GM04503 (cell line): ENCODE measurements at regions not wholly inside any gene's neighbourhood (a gene's known extent, or its start where the extent isn't known, plus 50 kb on each side); places are given as distances from the start of the nearest gene placed in this dataset.

Experiments
- DNase-seq: peaks from one replicate; pipeline ENCODE4 v3.0.0-alpha.2; 2012; ENCODE audit warnings: low read depth

DNA sequence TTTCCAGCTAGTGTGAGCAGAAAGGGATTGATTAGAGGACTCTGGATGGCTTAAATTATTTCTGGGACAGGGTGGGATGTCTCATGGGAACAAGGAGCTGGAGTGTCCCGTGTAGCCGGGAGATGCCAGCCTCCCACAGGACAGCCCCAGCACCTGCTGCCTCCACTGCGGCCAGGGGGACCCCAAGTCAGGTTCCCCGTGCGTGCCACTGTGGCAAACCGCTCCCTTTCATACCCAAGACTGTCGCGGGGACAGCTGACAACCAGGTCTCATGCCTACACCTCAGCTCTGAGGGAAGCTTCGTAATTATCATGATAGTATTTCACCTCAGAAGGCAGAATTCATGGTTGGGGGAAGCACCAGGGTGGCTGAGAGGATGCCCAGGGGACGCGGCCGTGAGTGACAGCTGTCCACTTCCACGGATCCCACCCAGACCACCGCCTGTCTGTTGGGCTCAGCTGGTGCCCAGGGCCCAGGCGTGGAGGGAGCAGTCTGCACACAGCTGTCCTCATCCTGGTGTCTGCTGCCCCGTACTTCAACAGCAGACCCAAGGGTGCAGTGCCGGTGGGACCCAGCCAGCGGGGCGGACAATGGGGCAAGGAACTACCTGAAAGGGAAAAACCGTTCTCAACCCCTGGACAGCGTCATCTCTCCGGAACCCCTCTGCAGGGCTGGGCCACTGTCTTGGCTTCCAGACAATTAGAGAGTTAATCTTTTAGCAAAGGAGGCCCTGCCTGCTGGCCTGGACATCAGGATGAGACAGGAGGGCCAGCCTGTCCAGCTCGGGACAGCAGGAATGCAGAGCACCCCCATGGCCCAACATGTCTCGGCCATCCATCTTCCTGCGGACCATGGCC, 166.9 kb downstream of the OLFM1 start:
- no peak for DNase-seq

DNA sequence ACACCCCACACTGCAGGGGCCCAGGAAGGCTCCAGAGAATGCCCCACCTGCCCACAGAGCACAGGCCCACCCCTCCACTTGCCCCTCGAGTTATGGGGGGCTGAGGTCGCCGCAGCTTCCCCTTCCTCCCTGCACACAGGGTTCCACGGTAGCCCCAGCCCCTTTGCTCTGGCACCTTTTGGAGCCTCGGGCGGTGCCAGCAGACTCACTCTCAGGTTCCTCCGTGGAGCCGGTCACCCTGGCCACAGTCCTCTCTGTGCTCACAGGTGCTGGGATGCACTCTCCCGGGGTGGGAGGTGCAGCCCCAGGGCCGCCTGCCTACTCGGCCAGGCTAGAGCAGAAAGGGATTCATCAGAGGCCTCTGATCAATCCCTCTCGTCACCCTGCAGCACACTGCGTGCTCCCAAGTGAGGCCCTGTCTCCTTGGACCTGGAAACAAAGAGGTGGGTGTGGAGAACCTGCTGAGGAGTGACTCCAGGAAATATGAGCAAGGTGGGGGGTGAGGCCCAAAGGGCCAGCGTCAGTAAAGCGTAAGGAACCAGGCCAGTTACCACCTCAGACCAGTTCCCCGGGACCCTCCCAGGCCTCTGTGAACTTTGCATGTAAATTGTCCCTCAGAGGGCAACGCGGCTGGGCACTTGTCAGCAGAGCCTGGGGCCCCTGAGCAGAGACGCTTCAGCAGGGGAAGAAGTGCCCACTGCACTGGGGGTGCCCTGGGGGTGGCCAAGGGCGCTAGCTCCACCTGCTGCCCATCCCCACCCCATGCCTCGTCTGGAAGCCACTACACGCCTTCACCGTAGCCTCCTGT, 167.8 kb downstream of the OLFM1 start:
- no peak for DNase-seq

DNA sequence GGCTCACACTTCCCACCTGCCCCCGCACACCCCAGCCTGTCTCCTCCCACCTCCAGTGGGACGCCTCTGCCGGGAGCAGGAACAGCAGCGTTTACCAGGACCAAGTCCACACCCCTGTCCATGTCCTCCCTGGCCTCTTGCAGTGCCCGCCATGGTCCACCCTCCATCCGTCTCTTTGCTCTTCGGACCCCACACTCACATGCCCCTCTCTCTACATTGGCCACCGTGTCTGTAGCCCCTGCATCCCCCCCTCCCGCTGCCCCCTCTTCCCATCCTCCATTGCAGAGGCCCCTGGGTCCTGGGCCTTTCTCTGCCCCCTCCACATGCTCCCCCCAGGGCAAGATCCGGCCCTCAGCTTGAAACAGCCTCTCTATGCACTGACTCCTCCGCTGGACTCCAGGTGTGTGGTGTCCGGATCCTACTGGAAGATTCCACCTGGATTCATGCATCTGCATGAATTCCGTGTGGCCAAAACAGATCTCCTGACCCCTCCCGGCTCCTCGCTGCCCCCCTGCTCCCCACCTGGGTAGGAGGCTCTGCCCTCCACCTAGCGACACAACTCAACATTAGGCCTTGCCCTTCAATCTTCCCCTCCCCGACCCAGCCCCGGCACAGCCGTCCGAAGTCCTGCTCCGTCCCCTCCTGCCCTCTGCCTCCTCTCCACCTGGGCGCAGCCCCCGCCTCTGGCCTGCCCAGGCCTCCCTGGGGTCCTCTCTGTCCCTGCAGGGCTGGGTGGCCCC, 168.5 kb downstream of the OLFM1 start:
- no peak for DNase-seq

DNA sequence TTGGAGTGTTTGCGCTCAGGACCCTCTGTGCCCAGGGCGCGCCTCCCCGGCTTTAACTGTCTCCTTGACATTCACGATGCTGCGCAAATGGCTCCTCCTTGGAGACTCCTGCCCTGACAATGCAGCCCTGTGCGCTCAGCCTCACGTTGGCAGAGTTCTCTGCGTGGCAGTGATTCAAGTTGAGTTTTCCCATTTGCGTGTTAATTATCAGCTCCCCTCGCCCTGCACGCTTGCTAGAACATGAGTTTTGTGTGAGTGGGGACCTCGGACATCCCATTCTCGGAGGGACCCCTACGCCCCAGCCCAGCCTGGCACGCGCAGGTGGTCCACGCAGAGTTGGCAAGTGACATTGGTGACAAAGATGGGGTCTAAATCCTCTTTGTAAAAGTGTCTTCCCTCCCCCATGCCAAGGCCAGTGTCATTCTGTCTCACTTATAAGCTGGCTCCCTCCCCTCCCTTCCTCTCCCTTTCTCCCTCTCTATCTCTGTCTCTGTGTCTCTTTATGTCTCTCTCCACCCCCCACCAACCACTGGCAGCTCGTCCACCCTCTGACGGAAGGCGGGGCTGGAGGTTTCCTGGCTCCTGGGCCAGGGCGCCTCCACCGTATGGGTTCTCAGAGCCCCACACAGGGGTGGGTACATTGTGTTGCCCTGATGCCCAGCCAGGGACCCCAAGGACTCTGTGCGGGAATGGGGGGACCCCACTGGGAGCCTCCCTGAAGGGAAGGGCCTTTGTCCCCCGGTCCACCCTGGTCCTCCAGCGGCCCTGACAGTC, 169.3 kb downstream of the OLFM1 start:
- DNase-seq = no peak

DNA sequence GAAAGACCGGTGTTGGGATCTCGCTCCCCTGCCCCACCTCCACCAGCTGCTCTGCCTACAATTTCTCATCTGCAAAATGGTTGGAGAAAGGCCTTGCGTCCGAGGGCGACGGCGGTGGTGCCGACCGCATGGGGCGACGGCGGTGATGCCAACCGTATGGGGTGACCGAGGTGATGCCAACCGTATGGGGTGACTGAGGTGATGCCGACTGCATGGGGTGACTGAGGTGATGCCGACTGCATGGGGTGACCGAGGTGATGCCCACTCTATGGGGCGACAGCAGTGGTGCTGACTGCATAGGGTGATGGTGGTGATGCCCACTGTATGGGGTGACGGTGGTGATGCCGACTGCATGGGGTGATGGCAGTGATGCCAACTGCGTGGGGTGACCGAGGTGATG, 171.0 kb downstream of the OLFM1 start:
- DNase-seq = no peak

DNA sequence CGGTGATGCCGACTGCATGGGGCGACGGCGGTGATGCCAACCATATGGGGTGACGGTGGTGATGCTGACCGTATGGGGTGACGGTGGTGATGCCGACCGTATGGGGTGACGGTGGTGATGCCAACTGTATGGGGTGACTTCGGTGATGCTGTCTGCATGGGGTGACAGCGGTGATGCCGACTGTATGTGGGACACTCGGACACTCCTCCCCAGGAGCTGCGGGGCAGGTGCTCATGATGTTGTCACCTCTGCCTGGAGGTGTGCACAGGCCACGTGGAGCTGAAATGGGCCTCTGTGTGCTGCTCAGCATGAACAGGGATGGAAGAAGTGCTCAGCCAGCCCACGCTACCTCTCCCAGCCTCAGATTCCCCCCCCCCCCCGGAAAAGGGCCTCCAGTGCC, 171.8 kb downstream of the OLFM1 start:
- DNase-seq = no peak

DNA sequence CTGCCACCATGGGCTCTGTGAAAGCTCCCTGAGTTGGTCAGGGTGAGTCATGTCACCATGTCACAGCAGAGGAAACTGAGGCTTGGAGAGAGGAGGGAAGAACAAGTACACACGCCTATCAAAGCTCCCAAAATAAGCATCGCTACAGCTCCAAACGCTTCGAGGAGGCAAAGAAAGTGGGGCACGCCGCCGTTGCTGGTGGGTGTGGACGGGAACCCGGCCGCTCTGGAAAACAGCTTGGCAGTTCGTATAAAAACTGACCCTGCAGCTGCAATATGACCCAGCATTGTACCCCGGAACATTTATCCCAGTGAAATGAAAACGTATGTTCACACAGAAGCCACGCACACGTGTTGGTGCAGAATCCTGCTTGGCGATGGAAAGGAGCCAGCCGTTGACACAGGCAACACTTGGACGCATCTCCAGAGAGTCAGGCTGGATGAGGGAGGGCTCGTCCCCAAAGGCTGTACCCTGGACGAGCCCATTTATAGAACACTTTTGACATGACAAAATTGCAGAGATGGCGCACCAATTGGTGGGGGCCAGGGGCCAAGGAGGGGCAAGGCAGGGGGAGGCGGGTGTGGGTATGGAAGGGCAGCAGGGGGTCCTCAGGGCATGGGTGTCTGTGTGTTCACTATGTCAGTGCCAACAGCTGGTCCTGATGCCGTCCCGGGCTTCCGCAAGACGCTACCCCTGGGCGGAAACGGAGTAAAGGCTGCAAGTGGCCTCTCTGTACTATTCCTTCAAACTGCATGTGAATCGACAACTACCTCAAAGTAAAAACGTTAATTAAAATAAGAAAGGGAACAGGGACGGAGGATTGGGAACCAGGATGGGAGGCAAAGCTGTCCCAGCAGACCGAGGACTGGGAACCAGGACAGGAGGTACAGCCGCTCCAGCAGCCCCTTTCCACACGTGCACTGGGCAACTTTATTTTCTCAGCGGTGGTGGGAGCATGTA, 173.0 kb downstream of the OLFM1 start:
- DNase-seq = no peak

DNA sequence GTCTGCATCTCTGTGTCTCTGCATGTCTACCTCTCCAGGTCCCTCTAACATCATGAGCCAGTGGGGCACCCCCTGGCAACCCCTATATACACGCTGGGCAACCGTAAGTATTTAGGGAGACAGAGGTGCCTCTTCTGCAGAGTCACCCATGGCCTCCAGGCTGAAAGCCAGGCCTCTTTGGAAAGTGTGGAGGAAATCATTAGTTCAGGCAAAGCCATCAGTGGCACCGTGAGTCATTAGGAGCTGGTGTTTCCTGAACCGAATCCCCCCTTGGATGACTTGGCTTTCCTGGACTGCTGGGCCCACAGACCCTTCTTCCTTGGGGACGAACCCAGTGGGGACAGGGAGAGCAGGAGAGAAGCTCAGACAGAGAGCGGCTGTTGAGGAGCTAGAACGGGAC, 174.8 kb downstream of the OLFM1 start:
- no peak for DNase-seq

DNA sequence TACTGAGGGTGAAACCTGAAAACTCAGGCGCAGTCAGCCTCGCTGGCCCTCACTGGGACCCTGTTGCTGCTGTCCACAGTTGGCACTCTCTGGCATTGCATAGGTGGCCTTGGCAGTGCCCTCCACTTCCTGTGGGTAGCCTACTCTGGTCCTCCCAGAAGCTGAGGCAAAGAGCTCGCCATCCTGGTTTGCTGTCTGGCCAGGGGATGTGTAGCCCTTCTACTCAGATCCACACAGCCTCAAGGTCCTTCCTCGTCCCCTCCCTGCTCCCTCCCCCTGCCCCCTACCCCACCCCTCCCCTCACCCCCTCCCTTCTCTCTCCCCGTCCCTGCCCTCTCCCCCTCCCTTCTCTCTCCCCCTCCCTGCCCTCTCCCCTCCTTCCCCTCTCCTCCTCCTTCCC, 176.0 kb downstream of the OLFM1 start:
- no peak for DNase-seq

DNA sequence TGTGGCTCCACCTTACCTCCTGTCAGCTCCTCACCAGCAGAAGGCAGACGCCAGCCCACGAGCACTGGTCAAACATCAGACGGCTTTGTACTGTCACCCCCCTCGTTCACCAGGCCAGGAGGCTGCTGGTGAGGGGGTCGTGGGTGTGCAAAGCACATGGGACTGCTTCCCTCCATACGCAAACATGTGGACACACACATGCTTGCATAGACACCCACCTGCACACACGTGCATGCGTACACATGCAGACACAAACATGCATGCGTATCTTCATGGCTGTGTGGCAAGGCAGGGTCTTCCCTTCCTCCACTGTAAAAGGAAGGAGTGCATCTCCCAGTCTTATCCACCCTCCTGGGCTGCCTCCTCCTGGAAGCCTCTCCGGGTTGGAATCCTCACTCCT, 178.5 kb downstream of the OLFM1 start:
- no peak for DNase-seq

DNA sequence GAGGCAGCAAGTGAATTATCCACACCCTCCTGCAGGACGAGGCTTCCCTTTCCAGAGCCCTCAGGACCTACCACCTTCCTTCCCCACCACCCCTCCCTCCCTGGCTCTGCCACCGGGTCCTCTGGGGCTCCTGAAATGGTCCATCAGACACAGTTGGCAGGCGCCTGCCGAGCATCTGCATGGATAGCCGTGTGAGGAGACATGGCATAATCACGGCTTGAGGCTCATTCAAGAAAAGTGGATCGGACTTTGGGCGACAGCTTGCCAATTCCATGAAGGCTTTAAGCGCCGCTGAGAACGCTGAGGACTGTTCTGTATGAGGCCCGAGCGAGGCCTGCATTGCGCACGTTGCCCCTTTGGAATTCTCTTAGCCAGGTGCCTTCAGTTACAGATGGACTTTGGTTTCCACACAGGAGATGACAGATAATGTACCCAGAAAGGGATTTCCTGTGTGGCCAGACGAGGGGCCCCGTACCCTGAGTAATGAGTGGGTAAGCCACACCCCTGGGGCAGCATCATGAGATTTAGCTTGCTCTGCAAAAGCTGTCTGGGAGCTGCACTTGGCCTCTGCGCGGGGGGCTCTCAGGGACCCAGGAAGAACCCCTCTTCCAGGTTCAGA, 179.8 kb downstream of the OLFM1 start:
- DNase-seq = no peak

DNA sequence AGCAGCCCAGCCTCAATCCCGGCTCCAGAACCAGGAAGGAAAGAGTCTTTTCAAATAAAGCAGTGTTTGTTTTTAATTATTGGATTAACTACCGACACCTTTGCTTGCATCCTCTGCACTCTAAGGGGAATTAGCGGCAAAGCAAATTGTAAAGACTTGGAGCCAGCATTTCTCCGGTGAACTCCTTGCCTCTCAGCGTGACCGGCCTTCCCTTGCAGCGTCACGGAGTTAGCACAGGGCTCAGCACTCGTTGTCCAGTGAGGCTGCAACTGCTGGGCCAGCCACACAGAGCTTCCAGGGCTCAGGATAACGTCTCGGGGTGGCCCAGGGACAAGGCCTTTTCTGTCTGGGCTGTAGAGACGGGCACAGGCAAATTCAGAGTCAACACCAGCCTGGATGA, 180.6 kb downstream of the OLFM1 start:
- DNase-seq = no peak

DNA sequence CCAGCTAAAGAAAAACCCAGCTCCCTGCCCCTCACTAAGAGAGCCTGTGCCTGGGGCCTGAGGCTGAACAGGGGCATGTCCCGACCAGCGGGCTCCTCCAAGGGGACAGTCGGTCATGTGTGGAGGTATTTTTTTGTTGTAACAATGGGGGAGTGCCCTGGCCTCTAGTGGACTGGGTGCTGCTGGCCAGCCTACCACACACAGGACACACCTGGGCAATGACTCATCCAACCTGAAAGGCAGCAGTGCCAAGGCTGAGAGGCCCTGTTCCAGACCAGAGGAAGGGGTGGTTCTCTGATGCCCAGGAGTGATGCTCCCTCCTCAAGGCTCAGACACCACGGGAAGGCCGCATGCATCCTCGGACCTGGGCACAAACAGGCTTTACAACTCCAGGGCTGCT, 181.5 kb downstream of the OLFM1 start:
- DNase-seq = no peak

DNA sequence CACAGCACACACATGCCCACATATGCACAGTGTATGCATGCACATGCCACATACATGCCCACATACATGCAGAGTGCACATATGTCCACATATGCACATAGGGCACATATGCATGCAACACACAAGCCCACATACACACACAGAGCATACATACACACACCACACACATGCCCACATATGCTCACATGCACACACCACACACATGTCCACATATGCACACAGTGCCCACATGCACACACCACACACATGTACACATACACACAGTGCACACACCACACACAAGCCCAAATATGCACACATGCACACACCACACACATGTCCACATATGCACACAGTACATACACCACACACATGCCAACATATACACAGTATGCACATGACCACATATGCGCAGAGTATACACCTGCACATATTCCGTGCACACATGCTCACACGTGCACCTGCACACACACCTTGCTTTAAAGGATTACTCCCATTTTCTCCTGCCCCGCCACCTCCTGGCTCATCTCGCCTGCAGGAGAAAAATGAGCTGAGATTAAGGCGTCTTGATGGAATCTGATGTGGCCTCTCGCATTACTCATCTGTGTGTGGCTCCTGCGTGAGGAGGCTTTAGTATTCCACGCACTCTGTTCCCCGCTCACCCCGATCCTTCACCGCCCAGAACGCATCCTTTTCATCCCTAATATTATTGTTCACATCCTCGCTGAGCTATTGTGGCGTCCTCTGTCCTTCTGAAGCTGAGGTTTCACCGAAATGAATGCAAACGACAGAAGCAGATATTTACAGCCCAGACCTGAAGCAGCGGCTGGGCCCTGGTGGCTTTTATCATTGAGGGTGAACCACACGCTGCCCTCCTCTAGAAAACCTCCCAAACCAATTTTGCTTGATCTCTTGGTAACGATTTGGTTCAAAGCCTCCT, 182.7 kb downstream of the OLFM1 start:
- DNase-seq = no peak

DNA sequence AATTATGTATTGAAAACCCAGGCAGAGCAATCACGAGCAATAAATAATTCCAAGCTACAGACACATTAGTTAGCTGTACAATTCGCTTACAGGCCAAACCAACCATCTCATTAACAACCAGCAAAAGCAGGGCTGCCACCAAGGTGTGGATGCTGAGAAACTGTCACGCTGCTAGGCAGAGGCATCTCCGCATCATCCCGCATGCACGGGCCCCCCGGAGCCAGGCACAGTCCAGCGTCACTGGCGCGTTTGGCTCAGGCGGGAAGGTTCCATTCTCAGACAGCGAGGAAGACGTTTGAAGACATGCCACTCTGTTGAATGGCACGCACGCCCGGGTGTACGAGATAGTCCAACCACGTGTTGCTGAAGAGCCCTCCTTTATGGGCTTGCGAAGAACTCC, 184.0 kb downstream of the OLFM1 start:
- no peak for DNase-seq

DNA sequence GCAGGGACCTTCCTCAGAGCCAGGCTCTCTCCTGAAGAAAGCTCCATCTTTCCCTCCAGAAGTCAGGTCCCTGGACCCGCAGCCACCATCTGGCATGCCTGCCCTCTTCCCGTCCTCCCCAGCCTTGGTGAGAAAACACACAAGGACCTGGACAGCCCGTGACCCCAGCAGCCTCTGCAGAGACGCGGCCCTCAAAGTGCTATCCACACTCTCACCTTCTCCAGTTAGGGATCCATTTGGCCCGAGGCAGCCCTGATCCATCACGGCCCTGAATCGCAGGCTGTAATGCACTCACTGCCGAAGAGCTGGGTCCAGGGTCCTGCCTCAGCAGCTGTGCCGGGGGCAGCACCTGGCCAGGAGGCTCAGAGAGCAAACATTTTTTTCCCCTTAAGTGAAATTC, 185.1 kb downstream of the OLFM1 start:
- no peak for DNase-seq

DNA sequence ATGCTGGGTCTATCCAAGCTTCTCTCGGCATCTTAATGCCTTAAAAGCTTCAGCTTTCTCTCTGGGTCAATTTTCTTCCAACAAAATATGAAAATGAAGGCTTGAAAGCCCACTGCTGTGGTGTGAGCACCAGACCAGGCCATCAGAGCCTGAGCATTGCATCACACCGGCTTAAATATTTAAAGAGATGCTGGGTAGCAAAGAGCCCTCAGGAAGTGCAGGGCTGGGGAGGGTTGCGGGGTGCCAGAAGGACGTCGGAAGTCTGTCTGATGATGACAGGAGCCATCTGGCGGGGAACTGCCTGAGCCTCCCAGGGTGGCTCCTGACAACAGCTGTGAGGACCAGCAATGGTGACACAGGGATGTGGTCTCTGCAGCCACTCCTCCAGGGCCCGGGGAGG, 185.5 kb downstream of the OLFM1 start:
- DNase-seq = no peak

DNA sequence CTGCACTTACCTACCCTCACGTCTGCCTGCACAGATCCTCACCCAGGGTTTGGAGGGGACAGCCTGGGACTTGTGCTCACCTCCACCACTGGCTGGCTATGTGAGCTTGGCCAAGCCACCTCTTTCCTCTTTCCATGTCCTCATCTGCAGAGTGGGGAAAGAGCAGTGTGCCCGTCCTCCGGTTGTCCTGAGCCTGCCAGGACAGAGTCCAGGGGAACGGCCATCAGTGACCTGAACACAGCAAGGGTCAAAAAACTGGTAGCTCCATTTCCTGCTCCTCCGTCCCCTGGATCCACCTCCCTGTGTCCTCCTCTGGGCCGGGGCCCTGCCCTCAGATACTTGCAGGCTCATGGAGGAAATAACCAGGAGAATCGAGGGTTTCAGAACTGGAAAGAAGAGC, 187.7 kb downstream of the OLFM1 start:
- no peak for DNase-seq

DNA sequence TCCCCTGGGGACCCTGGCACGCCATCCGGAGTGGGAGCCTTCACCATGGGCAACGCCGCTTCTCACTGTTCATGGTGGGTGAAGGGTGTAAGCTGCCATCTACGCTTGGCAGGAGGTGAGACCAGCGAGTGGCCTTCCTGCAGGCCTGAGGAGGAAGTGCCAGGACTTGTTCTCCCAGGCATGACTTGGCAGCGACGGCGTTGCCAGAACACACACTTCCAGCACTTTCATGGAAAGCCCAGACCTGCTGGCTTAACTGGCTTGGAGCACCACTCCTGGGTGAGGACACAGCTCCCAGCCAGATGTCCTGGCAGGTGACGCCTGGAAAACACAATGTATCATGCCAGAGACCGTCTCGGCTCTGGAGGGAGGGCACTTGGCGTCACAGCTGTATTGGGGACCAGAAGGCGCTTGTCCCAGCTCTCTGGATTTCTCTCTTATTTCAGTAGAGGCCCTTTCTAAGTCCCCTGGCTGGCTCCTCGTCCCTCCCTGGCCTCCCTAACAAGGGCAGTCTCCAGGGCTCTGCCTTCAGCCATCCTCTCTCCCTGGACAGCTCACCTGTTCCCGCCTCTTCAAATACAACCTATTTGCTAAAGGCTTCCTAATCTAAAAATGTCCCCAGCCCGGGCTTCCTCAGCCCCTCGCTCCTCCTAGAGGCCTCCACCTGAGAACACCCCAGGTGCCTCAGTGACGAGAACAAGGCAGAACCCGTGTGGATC, 188.3 kb downstream of the OLFM1 start:
- DNase-seq = no peak
